Uterus (tissue), 3 donors: ENCODE measurements at regions not wholly inside any gene's neighbourhood (a gene's known extent, or its start where the extent isn't known, plus 50 kb on each side); places are given as distances from the start of the nearest gene placed in this dataset.

Source experiments
- DNase-seq, 2 donors: peaks; one replicate each; pipeline ENCODE4 v3.0.0-alpha.2; 2019 to 2020
- H3K27ac ChIP-seq, 2 donors: fragments of 200-600 bp; sonication (generic); 1 replicate in 1 of 2; 2 replicates in 1 of 2; pipeline ENCODE4 v1.5.1; 2016 to 2018
- H3K27me3 ChIP-seq, 2 donors: fragments of 200-600 bp; sonication (generic); one replicate each; pipeline ENCODE4 v1.5.1; 2018 to 2019; ENCODE audit warnings: control low read depth in 1 of 2
- H3K36me3 ChIP-seq, 2 donors: fragments of 200-600 bp; sonication (generic); one replicate each; pipeline ENCODE4 v1.5.1; 2019; ENCODE audit warnings: control low read depth in 1 of 2
- H3K4me1 ChIP-seq, 2 donors: fragments of 200-600 bp; sonication (generic); one replicate each; pipeline ENCODE4 v1.5.1; 2018 to 2019; ENCODE audit warnings: control low read depth in 1 of 2
- H3K4me3 ChIP-seq, 2 donors: fragments of 200-600 bp; sonication (generic); 1 replicate in 1 of 2; 2 replicates in 1 of 2; pipeline ENCODE4 v1.5.1; 2018 to 2019; ENCODE audit warnings: mild to moderate bottlenecking in 1 of 2
- H3K9me3 ChIP-seq, 2 donors: fragments of 200-600 bp; sonication (generic); one replicate each; pipeline ENCODE4 v1.5.1; 2019; ENCODE audit warnings: control low read depth in 1 of 2
- POLR2A ChIP-seq, 2 donors: fragments of 450-650 bp; IDR thresholded peaks; one replicate each; pipeline ENCODE4 v1.6.1; 2016; ENCODE audit warnings: antibody characterized with exemption in 2 of 2, mild to moderate bottlenecking in 1 of 2, moderate library complexity in 1 of 2
- intact Hi-C: fragments of 100-400 bp; cut with DNase I; formaldehyde crosslinking; loops from one replicate; pipeline ENCODE4 v1.15.1; 2023; ENCODE audit warnings: low total_unique reads
- TF ChIP-seq, protein P1 (sequence below), 4 experiments: fragments of 200-600 bp in 2 of 4; fragments of 450-650 bp in 2 of 4; sonication (generic) in 2 of 4; IDR thresholded peaks; one replicate each; pipeline ENCODE4 v1.5.1; 2016 to 2019; ENCODE audit warnings: antibody characterized with exemption in 4 of 4, mild to moderate bottlenecking in 2 of 4, moderate library complexity in 1 of 4
- donor health status: DM: yes; HTN: yes; CAD: no.

DNA sequence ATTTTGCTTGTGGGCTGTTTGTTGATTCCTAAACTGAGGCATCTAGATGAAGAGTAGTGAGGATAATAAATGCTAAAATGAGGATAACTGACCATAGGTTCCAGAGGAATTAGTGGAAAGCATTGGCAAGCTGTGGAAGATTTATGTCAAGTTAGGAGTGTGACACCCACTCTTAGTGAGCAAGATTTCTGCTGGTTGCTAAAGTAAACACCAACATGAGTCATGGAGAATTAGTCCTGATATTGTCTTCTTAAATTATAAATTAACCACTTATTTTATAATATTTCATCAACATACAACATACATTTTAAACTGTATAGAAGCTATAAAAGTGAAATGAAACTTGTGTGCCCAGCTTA, 328.2 kb downstream of the RPL10L start:
- DNase-seq: no peak
- no peak overlapping the region for H3K4me3 ChIP-seq
- no peak overlapping the region for H3K27ac ChIP-seq
- TF ChIP-seq POLR2A (IDR thresholded peaks at IDR 0.05): no peak
- TF ChIP-seq, protein P1, sequence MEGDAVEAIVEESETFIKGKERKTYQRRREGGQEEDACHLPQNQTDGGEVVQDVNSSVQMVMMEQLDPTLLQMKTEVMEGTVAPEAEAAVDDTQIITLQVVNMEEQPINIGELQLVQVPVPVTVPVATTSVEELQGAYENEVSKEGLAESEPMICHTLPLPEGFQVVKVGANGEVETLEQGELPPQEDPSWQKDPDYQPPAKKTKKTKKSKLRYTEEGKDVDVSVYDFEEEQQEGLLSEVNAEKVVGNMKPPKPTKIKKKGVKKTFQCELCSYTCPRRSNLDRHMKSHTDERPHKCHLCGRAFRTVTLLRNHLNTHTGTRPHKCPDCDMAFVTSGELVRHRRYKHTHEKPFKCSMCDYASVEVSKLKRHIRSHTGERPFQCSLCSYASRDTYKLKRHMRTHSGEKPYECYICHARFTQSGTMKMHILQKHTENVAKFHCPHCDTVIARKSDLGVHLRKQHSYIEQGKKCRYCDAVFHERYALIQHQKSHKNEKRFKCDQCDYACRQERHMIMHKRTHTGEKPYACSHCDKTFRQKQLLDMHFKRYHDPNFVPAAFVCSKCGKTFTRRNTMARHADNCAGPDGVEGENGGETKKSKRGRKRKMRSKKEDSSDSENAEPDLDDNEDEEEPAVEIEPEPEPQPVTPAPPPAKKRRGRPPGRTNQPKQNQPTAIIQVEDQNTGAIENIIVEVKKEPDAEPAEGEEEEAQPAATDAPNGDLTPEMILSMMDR (IDR thresholded peaks at IDR 0.05): no peak
- intact Hi-C loops: no loop called here
- no peaks in the 10 kb centered on the region for H3K27me3 ChIP-seq
- no peaks in the 10 kb centered on the region for H3K4me1 ChIP-seq
- H3K36me3 ChIP-seq: no peaks in the 10 kb centered on the region
- H3K9me3 ChIP-seq: no peaks in the 10 kb centered on the region

DNA sequence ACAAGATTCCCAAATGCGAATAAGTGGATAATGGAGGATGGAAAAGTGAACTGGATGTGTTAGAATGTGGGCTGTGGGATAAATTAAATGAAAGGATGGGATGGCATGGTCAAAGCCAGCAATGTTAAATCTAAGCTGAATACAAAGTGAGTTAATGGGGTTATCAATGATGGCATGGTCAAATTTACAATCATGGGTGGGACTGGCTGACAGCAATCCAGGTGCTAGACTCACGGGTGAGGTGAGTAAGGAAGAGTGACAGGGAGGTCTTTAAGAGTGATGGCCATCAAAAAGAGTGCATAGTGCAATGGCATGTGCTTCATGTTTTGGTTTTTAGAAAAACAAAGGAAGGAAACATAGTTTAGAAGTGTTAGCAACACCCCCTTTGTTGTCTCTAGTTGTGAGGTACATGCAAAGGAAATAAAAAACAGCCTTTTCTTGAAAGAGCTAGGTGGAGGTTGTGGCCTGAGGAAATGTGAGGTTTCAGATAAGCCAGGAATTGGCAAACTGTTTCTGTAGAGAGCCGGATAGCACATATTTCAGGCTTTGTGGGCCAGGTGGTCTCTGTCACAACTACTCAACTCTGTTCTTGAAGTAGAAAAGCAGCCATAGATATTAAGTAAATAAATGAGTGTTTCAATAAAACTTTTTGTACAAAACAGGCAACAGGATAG, 328.7 kb downstream of the RPL10L start:
- intact Hi-C loops: no loop called here
- TF ChIP-seq, protein P1 (IDR thresholded peaks at IDR 0.05): no peak
- TF ChIP-seq POLR2A (IDR thresholded peaks at IDR 0.05): no peak
- peak; percentile 12 to 18 for DNase-seq

DNA sequence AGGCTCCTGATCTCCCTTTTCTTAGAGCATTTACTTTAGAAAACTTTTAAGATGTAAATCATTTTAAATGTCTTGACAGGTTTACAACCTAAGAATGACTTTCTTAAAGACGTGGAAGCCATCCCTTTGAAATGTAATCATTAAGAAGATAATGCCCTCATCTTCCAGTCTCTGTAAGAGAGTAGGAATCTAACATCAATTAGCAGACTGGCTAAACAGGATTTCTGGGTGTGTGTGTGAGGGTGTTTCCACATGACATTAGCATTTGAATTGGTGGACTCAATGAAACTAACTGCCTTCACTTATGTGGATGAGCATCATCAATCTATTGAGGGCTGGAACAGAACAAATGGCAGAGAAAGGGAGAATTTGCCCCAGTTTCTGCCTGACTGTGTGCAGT, 329.5 kb downstream of the RPL10L start:
- no peaks in the 10 kb centered on the region for H3K27me3 ChIP-seq
- intact Hi-C loops: no loop called here
- H3K27ac ChIP-seq: no peak overlapping the region
- H3K4me1 ChIP-seq: no peaks in the 10 kb centered on the region
- no peak for DNase-seq
- no peaks in the 10 kb centered on the region for H3K9me3 ChIP-seq
- H3K36me3 ChIP-seq: no peaks in the 10 kb centered on the region
- no peak overlapping the region for H3K4me3 ChIP-seq
- TF ChIP-seq, protein P1 (IDR thresholded peaks at IDR 0.05): no peak
- no peak for TF ChIP-seq POLR2A (IDR thresholded peaks at IDR 0.05)

More for the DNA sequence above, 328.7 kb downstream of the RPL10L start:
- no peak overlapping the region for H3K27ac ChIP-seq
- no peaks in the 10 kb centered on the region for H3K36me3 ChIP-seq
- H3K4me1 ChIP-seq: no peaks in the 10 kb centered on the region
- no peaks in the 10 kb centered on the region for H3K9me3 ChIP-seq
- H3K27me3 ChIP-seq: no peaks in the 10 kb centered on the region
- no peak overlapping the region for H3K4me3 ChIP-seq

DNA sequence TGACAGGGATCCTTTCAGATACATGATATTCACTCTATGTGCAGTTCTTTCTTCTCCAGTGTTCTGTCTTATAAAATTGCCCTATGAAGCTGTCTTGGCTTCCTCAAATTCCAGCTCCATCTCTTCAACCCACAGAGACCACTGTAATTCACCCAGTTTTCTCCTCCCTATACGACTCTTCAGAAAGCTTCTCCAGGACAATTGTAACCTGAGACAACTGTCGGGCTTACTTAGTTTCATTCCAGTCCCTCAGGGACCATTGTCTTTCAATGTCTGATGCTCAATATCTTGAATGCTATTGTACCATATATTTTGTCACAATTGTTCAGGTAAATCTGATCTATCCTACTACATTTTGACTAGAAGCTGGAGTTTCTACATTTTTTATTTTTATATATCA, 345.3 kb downstream of the RPL10L start:
- DNase-seq: no peak
- intact Hi-C loops: no loop called here

DNA sequence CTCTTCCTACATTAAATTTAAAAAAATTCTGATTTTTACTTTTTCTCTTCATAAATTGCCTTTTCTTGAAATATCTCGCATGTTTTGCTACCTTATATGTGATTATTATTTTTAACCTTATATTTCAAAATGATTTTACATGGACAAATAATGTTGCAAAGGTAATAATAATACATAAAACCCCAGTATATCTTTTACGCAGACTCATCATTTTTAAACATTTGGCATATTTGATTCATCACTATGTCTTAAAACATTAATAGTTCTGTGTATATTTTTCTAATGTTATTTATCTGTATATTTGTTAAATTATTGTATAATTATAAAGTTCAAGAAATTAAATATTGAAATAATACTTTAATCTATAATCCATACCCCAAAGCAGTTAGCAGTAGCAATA, 350.8 kb downstream of the RPL10L start:
- Histone ChIP-seq H3K36me3 (no peaks in the 10 kb centered on the region), H3K4me1 (no peaks in the 10 kb centered on the region), H3K4me3 (no peak overlapping the region), H3K27ac (no peak overlapping the region), H3K27me3 (no peaks in the 10 kb centered on the region), H3K9me3 (no peaks in the 10 kb centered on the region)
- TF ChIP-seq, protein P1 (IDR thresholded peaks at IDR 0.05): no peak
- TF ChIP-seq POLR2A (IDR thresholded peaks at IDR 0.05): no peak
- intact Hi-C loops: no loop called here
- no peak for DNase-seq

More for the DNA sequence above, 345.3 kb downstream of the RPL10L start:
- Histone ChIP-seq H3K4me1 (no peaks in the 10 kb centered on the region), H3K4me3 (no peak overlapping the region), H3K27me3 (no peaks in the 10 kb centered on the region), H3K27ac (no peak overlapping the region), H3K9me3 (no peaks in the 10 kb centered on the region), H3K36me3 (no peaks in the 10 kb centered on the region)
- TF ChIP-seq, protein P1 (IDR thresholded peaks at IDR 0.05): no peak
- TF ChIP-seq POLR2A (IDR thresholded peaks at IDR 0.05): no peak
